ENCODE measurements at regions not wholly inside any gene's neighbourhood (a gene's known extent, or its start where the extent isn't known, plus 50 kb on each side); places are given as distances from the start of the nearest gene placed in this dataset.

DNA sequence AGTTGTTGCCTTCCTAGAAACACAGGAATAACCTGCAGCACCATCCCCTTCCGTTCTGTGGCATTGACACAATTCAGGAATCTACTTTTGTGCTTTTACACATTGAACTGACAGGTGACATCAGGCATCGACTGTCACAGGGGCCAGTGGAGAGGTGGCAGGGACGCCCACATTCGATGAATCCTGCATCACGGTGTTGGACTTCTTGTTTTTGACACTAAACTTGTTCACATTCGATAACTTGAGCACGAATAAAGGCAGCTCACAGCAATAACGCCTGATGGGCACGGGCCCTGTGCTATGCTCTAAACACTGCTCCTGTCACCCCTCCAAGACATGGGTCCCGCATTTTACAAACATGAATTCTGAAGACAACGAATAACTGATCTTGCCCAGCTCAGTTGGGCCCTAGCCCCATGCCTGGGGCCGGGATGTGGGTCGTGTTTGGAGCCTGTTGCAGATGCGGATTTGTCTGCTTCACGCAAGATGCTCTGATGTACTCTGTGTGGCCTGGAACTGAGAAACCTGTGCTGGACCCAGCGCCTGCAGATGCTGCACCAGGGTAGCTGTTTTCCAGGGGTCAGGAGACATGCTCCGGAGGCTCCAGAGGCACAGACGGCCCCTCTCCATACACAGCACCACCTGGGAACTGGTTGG, 75.7 kb downstream of the TTLL2 start:
- TF ChIP-seq, protein P1, sequence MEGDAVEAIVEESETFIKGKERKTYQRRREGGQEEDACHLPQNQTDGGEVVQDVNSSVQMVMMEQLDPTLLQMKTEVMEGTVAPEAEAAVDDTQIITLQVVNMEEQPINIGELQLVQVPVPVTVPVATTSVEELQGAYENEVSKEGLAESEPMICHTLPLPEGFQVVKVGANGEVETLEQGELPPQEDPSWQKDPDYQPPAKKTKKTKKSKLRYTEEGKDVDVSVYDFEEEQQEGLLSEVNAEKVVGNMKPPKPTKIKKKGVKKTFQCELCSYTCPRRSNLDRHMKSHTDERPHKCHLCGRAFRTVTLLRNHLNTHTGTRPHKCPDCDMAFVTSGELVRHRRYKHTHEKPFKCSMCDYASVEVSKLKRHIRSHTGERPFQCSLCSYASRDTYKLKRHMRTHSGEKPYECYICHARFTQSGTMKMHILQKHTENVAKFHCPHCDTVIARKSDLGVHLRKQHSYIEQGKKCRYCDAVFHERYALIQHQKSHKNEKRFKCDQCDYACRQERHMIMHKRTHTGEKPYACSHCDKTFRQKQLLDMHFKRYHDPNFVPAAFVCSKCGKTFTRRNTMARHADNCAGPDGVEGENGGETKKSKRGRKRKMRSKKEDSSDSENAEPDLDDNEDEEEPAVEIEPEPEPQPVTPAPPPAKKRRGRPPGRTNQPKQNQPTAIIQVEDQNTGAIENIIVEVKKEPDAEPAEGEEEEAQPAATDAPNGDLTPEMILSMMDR (conservative IDR thresholded peaks at IDR 0.05; ENCODE audit: low read depth, low read length), result no peak
- no peak for TF ChIP-seq EZH2 (IDR thresholded peaks at IDR 0.05; ENCODE audit: borderline replicate concordance, low read depth, low read length, poor library complexity, severe bottlenecking)

Measured in A673 (cell line).